ENCODE measurements at regions not wholly inside any gene's neighbourhood (a gene's known extent, or its start where the extent isn't known, plus 50 kb on each side); places are given as distances from the start of the nearest gene placed in this dataset.

DNA sequence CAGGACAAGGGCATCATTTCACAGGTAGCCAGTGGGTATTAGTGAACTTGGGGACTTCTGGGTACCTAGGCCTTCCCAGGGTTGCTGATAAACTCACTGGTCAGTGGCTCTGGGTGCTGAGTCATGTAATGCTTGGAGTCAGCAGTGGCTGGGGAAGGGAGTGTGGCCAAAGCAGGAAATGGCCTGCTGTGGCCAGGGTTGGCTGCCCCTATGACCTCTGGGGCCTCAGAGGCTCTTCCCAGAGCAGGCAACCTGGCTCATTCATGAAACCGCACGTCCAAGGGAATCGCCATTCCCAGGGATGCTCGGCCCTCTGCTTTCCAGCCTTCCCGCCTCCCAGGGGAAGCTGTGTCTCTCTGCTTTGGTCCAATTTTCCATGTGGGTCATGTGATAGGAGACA lies 294.9 kb downstream of the DYSF start:
- no peak for DNase-seq

DNA sequence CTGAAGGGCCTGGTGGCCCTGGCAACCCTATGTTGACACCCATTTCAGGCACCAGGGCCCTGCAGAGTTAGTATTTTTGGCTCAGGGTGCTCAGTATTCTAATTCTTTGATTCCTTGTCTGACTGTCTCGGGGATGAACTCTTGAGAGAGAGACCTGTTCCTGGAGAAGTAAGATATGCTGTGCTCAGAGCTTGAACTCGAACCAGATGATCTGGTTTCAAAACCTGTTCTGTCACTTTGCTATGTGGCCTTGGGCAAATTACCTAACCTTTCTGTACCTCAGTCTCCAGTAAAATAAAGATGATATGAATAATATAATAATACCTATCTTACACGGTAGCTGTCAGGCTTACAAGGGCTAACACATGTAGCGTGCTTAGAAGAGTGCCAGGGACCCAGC lies 294.2 kb downstream of the DYSF start:
- no peak for DNase-seq

DNA sequence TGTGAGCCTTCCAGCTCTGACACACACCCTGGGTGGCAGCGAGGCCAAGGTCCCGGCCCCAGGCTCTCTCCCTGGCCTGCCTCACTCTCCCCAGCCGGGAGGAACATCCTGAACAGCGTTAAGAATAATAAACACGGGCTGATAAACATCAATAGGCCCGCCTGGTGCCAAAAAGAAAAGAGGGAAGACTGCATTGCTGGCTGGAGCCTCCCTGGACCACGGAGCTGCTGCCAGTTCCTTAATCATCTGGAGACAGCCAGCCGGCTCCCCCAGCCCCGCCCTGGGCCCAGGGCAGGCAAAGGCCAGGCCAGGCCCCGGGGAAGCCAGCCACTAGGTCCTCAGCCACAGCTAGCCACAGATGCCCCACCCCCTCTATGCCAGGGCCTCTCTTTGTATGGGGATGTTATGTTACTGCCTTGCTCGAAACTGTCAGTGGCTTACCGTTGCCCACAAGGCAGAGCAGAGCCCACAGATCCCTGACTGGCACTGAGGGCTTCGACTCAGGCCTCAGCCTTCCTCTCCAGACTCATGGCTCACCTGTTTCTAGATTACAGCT lies 293.7 kb downstream of the DYSF start:
- DNase-seq, result no peak

DNA sequence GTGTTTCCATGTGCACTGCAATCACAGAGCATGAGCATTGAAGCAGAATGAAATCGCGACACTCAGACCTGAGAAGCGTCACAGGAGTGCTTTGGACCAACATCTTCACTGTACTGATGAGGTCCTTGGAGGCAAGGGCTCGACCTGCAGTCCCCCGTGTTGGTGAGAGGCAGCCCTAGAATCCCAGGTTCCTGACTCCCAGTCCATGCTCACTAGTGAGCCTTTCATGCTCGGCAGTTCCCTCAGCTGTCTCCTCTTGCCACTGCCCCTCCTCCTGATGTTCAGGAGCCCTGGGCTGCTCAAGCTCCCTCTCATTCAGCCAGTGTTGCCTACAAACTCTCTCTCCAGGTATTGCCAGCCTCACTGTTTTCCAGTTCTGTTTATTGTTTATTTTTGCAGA lies 291.4 kb downstream of the DYSF start:
- no peak for DNase-seq

DNA sequence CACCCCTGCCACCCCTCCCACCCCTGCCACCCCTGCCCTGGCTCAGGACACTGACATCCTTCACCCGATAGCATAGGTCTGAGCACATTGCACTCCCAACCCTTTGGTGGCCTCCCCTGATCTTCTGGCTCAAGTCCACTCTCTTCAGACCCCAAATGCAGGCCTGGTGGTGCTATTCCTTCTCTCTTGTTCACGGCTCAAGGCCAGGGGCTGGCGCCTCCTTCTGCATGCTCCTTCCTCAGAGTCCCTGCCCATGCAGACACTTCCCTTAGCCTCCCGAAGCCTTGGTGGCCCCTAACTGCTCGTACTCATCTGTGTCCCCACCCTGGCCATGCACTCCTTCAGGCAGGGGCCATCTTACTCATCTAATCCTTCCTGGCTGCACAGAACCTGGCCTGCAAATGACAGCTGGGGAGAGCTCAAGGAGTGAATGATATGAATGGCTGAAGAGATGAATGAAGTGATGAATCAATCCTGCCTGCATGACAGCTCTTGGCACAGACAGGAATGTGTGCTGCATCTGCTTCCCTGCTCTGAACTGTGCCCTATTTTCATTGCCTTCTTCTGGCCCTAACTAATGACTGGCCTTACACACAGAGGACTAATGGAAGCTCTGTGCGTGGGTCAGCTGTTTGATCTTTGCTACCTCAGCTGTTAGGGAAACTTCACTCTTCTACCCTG lies 290.8 kb downstream of the DYSF start:
- no peak for DNase-seq

DNA sequence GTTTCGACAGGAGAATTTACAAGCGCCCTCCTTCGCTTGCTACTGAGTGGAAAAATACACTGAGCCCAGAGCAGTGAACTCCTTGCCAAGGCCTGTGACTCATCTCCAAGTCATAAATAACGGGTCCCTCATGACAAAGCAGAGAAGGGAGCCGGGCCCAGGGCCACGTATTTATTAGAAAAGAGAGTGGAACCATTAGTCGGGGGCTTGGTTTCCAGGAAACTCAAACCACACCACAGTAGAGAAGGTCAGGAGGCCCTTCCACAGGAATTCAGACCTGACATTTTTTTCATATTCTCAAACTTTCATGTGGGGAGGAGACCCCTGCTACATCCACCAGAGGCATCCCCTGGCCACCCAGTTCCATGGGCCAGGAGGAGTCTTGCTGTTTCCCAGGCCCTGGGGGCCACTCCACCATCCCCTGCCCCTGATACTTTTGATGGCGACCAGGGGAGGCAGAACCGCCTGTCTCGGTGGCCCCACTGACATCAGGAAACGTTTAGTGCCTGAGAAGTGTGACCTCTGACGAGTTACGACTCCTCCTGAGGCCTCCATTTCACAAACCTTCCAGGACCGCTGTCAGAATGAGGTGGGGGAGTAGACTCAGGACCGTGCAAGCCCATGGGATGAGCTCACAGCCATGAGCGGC lies 289.7 kb downstream of the DYSF start:
- DNase-seq, result no peak

DNA sequence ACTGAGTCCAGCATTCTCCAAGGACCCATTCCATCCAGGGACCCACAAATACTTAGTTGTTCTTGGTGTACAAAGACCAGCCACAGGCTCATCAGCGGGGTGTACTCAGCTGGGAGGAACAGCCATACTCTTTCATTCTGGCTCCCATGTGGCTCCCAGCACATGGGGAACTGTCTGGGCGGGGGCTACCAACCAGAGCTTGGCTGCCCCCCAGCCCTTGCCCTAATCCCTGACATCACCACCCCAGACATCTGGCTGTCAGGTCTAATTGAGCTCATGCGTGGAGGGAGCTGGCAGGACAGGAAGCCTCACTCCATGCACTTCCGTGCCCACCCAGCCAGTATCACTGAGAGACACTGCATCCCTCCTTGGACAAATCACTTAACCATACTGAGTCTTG lies 283.6 kb downstream of the DYSF start:
- DNase-seq, result no peak

DNA sequence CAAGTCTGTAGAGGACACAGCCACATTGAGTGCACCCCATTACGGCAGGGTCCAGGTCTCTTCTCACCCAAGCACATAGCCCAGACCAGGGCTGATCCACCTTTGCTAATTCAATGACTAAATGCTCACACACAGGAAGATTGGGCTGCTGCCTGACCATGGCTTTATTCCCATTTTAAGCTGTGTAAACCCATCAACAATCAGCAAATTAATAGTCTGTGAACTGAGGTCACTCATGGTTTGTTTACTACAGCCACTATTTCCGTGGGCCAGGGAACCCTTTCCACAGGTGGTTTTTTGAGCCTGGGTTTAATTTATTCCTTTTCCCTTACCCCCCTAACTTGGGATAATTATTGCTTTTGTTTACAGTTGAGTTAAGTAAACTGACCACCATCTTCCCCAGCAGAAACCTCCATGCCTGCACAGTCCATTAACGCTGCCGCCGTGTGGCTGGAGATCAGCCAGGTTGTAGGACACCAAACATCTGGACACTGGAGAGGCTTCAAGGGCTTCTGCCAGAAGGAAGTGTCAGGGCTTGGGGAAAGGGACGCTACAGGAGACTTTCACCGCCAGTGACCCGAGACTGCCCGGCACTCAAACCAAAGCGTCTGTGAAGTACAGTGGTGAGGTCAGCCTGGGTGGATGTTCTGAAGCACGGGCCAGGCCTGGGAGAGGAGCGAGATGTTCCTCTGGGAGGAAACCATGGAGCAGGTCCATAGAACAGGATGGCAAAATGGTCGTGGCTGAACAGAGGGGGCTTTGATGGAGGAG lies 282.9 kb downstream of the DYSF start:
- DNase-seq, result no peak
